Type B pancreatic cell (in vitro differentiated cells): ENCODE measurements at regions not wholly inside any gene's neighbourhood (a gene's known extent, or its start where the extent isn't known, plus 50 kb on each side); places are given as distances from the start of the nearest gene placed in this dataset.

Source experiments
- DNase-seq: peaks from one replicate; pipeline ENCODE4 v3.0.0; 2021; ENCODE audit warnings: mixed read lengths; ENCODE audit not compliant: unreplicated experiment; ENCODE audit errors: extremely low spot score
- H3K27ac Mint-ChIP-seq: 2 replicates; pipeline ENCODE4 v1.8.0; 2021; ENCODE audit warnings: mild to moderate bottlenecking, mixed read lengths
- H3K27me3 Mint-ChIP-seq: 2 replicates; pipeline ENCODE4 v1.8.0; 2021; ENCODE audit warnings: mixed read lengths
- H3K36me3 Mint-ChIP-seq: 2 replicates; pipeline ENCODE4 v1.8.0; 2021; ENCODE audit warnings: mixed read lengths
- H3K4me1 Mint-ChIP-seq: one replicate; pipeline ENCODE4 v1.8.0; 2021; ENCODE audit warnings: mixed read lengths; ENCODE audit not compliant: unreplicated experiment
- H3K4me3 Mint-ChIP-seq: 2 replicates; pipeline ENCODE4 v1.8.0; 2021; ENCODE audit warnings: mild to moderate bottlenecking, mixed read lengths
- H3K9me3 Mint-ChIP-seq: 2 replicates; pipeline ENCODE4 v1.8.0; 2021; ENCODE audit warnings: mixed read lengths
- CTCF ChIP-seq: fragments of 200-600 bp; sonication (generic); conservative IDR thresholded peaks from 2 replicates; pipeline ENCODE4 v1.5.0; 2021; ENCODE audit warnings: antibody characterized with exemption, mild to moderate bottlenecking

GRCh38 chr9:106051545-106051944, 357.2 kb downstream of the TMEM38B start:
- Mint-ChIP-seq H3K27me3 (no peaks in the 10 kb centered on the region), H3K9me3 (peaks cover 5% of the 10 kb centered on the region), H3K27ac (no peak overlapping the region), H3K36me3 (no peaks in the 10 kb centered on the region), H3K4me3 (no peak overlapping the region), H3K4me1 (peaks cover 24% of the 10 kb centered on the region)
- TF ChIP-seq CTCF = no peak
- DNase-seq = no peak

DNA sequence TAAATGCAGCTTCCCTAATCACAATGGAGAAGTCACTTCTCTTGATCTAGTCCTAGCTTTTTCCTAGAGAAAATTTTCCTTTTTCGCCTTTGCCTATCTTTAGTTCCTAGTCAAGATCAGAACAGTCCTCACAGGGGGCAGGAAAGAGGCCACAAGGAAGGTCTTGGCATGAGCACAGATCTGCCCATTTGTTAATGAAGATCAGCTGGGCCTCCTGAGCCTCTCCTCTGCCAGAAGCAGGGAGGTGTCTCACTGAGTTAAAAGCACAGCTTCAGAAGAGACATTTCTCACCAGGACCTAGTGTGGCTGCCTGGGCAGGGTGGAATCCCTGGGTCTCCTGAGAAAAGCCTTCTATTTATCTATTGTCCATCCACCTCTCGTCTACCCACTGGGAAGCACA, 357.8 kb downstream of the TMEM38B start:
- no peak for TF ChIP-seq CTCF
- Mint-ChIP-seq H3K9me3 (peaks cover 5% of the 10 kb centered on the region), H3K27me3 (no peaks in the 10 kb centered on the region), H3K4me1 (peaks cover 25% of the 10 kb centered on the region), H3K36me3 (no peaks in the 10 kb centered on the region), H3K27ac (no peak overlapping the region), H3K4me3 (no peak overlapping the region)
- DNase-seq = no peak

DNA sequence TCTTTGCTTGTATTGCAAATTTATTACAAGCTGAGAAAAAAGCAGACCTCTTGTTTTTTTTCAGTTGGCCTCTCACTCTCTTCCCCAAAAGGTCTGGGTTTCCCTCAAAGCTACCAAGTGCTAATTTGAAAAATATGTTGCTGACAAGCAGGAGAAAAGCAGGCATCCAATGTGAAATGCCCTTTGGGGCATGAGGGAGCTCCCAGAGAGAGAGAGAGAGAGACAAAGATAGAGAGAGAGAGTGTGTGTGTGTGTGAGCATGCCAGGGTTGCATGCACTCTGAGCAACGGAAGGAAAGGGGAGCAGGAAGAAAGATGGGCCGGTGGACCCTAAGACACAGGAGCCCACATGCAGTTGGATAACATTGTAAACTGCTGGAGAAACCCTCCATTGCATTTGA, 358.4 kb downstream of the TMEM38B start:
- TF ChIP-seq CTCF = no peak
- H3K27me3 Mint-ChIP-seq = no peaks in the 10 kb centered on the region
- no peaks in the 10 kb centered on the region for H3K36me3 Mint-ChIP-seq
- H3K4me3 Mint-ChIP-seq = no peak overlapping the region
- H3K9me3 Mint-ChIP-seq = peaks cover 5% of the 10 kb centered on the region
- no peak for DNase-seq
- H3K27ac Mint-ChIP-seq = no peak overlapping the region
- peaks cover 25% of the 10 kb centered on the region for H3K4me1 Mint-ChIP-seq

GRCh38 chr9:106056328-106056727, 362.0 kb downstream of the TMEM38B start:
- DNase-seq = no peak
- no peak for TF ChIP-seq CTCF
- Mint-ChIP-seq H3K27ac (no peak overlapping the region), H3K9me3 (peaks cover 5% of the 10 kb centered on the region), H3K27me3 (no peaks in the 10 kb centered on the region), H3K36me3 (no peaks in the 10 kb centered on the region), H3K4me1 (peaks cover 24% of the 10 kb centered on the region), H3K4me3 (no peak overlapping the region)

DNA sequence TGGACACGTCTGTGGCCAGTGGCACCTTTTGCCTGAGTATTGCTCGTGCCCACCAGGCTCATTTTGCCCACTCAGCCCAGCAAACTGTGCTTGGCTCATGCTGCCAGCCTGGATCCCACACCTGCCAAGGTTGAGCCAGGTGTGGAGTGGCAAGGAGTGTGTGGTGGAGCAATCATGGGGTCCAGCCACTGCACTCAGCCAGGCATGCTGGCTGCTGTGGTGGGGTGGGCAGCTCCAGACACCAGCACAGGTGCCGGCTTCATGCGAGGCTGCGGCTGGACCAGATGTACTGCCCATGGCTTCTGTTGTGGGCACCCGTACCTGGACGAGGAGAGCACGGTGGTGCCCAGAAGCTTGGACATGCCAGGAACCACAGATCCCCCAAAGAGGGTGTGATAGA, 364.1 kb downstream of the TMEM38B start:
- H3K36me3 Mint-ChIP-seq = no peaks in the 10 kb centered on the region
- H3K27ac Mint-ChIP-seq = no peak overlapping the region
- H3K4me3 Mint-ChIP-seq = no peak overlapping the region
- TF ChIP-seq CTCF = no peak
- no peaks in the 10 kb centered on the region for H3K27me3 Mint-ChIP-seq
- no peak for DNase-seq
- H3K4me1 Mint-ChIP-seq = peaks cover 10% of the 10 kb centered on the region
- H3K9me3 Mint-ChIP-seq = peaks cover 5% of the 10 kb centered on the region

GRCh38 chr9:106059886-106060285, 365.5 kb downstream of the TMEM38B start:
- H3K27me3 Mint-ChIP-seq = no peaks in the 10 kb centered on the region
- H3K4me1 Mint-ChIP-seq = peaks cover 10% of the 10 kb centered on the region
- no peak overlapping the region for H3K27ac Mint-ChIP-seq
- no peaks in the 10 kb centered on the region for H3K36me3 Mint-ChIP-seq
- DNase-seq = no peak
- peaks cover under 1% of the 10 kb centered on the region for H3K9me3 Mint-ChIP-seq
- TF ChIP-seq CTCF = no peak
- no peak overlapping the region for H3K4me3 Mint-ChIP-seq
